NCI-H1436 (cell line): ENCODE measurements at regions not wholly inside any gene's neighbourhood (a gene's known extent, or its start where the extent isn't known, plus 50 kb on each side); places are given as distances from the start of the nearest gene placed in this dataset.

Experiments
- DNase-seq: peaks from one replicate; lab custom pipeline; 2025; lab: John Stamatoyannopoulos, UW

DNA sequence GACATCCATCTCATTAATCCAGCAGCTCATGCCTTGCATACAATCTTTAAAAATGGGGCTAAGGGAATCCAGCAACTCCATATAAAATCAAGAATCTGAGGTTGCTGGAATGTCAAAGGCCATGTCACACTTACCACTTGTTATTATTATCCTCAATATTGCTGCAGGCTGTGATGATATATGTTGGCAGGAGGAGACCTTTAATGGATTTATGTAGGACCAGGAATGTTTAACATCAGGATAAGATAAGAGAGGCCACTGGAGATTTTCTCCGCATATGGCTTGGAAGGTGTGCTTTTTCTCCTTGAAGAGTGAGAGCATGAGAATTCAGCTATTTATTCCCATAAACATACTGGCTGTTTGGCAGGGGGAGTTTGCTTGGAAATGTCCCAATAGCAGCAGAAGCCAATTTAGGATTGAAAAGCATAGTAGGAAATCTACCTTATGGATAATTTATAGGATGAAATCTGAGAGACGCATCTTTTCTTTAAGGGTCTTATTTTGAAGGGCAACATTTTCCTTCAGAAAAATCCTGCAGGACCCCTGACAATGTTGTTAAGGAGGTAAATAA, 481.4 kb downstream of the AGTPBP1 start:
- no peak for DNase-seq

DNA sequence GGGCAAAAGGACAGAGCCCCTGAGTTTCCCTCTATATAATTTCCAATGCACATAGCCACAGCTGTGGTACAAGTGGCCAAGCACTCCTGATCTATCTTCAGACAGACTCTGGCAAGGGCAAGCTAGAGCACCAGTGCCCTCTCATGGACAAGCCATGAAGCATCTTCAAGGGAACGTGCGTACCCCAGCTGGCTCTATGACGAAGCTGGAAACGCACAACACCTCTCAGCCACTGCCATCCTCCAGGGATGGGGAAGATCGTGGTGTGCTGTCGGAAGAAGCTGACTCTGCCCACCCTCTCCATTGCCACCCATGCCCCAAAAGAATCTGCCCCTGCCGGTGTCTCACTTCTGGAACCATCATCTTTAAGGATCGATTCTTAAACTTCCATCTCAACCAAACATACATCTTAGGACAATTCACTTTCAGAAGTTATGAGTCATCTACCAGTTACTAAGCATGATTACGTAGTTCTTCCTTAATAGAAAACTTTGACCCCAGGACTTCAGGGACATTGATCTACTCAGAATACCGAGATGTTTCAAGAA, 482.9 kb downstream of the AGTPBP1 start:
- DNase-seq: peak; percentile 1

DNA sequence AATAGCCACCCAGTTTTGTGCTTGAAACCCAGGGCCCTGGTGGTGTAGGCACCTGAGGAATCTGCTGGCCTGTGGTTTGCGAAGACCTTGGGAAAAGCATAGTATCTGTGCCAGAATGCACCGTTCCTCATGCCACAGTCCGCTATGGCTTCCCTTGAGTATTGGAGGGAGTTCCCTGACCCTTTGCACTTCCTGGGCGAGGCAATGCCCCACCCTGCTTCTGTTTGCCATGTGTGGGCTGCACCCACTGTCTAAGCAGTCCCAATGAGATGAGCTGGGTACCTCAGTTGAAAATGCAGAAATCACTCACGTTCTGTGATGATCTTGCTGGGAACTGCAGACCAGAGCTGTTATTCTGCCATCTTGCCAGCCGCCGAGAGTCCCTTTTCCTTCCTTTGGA, 483.5 kb downstream of the AGTPBP1 start:
- DNase-seq: no peak

DNA sequence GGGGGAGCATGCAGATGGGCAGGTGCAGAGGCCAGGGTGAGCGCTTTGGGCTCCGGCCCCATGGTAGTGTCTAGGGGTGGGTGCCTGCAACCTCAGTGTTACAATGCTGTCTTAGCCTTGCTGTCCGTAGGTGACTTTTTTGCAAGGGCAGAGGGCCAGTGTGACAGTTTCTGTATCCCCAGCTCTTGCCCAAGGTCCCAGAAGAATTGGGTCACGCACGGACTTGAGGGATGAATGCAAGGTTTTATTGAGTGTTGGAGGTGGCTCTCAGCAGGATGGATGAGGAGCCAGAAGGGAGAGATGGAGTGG, 492.5 kb downstream of the AGTPBP1 start:
- DNase-seq: no peak

DNA sequence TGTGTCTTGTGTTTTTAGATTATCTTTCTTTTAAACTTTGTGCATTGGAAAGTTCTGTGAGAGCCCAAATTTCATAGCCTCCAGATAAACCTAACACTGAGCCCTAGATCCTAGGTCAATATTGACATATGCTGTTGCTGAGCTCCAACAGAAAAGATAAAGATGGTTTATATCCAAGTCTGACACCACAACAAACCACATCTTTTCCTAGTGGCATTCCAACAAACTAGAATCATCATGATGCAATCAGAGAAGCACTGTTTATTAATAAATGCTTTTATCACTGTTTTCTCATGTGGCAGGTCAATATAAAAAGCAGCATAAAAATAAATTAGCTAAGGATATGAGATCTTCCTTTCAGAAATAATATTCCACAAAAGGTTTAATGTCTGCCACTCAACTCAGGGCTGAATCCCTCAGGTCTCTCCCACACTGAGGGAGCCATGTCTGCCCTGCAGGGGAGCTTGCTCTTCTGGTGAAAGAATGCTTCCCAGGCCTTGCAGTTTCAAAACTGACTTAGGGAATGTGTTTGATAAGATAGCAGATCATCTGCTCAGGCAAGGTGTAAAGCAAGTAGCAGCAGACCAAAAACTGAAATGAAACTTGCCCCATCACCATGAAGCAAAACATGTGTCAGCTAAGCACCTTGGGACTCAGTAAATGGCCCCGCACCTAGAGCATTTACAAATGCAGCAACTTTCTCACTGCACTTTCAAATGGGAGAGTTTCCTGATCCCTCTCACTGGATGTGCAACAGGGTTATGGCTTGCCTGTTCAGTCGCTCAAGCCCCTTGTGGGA, 493.0 kb downstream of the AGTPBP1 start:
- no peak for DNase-seq

GRCh38 chr9:85246541-85246940, 495.2 kb downstream of the AGTPBP1 start:
- no peak for DNase-seq

GRCh38 chr9:85244856-85245255, 496.9 kb downstream of the AGTPBP1 start:
- no peak for DNase-seq

- no peak for DNase-seq
These were observed 497.8 kb downstream of the AGTPBP1 start for GRCh38 chr9:85243977-85244376.

DNA sequence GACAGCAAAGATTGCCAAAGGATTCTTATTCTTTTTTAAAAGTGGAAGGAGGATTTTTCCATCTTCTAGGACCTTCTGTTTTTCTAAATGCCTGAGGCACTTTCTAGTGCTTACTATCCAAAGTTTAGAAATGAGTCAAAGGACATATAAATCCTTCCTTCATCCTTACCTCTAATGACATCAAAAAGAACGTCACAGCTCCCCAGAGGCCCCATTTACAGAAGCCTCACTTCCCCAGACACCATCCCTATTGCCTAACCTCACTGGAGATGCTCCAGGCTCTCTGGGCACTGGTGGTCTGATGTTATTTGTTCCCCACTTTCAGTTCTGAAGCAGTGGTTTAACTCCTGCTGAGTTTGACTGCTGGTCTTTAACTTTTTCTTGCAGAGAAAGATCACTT, 504.3 kb downstream of the AGTPBP1 start:
- no peak for DNase-seq

- no peak for DNase-seq
These were observed 511.7 kb downstream of the AGTPBP1 start for GRCh38 chr9:85230081-85230480.

GRCh38 chr9:85228111-85228855, 513.5 kb downstream of the AGTPBP1 start:
- DNase-seq: no peak

- DNase-seq: no peak
These were observed 516.6 kb downstream of the AGTPBP1 start for GRCh38 chr9:85225180-85225579.

GRCh38 chr9:85224729-85225128, 517.0 kb downstream of the AGTPBP1 start:
- no peak for DNase-seq

DNA sequence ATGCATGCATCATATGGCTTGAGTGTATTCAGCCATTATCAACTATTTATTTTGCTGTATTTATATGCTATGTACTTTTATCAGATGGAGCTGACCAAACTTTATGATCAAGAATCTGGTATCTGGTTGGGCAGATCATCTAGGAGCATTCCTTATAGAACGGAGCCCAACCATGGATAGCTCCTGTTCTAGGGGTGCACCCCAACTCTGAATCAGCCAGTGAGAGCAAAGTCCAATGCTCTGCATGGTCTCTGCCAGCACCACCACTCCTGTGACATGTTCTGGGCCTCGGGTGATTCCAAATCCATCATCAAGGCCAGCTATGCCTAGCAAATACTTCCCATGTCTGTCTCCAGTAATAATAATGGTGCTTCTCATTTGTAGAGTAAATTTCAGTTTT, 517.5 kb downstream of the AGTPBP1 start:
- DNase-seq: no peak

GRCh38 chr9:85223506-85224125, 518.1 kb downstream of the AGTPBP1 start:
- no peak for DNase-seq

GRCh38 chr9:85216601-85217000, 525.2 kb downstream of the AGTPBP1 start:
- no peak for DNase-seq

- DNase-seq: no peak
These were observed 525.8 kb downstream of the AGTPBP1 start for GRCh38 chr9:85215961-85216360.

GRCh38 chr9:85215416-85215815, 526.3 kb downstream of the AGTPBP1 start:
- no peak for DNase-seq

DNA sequence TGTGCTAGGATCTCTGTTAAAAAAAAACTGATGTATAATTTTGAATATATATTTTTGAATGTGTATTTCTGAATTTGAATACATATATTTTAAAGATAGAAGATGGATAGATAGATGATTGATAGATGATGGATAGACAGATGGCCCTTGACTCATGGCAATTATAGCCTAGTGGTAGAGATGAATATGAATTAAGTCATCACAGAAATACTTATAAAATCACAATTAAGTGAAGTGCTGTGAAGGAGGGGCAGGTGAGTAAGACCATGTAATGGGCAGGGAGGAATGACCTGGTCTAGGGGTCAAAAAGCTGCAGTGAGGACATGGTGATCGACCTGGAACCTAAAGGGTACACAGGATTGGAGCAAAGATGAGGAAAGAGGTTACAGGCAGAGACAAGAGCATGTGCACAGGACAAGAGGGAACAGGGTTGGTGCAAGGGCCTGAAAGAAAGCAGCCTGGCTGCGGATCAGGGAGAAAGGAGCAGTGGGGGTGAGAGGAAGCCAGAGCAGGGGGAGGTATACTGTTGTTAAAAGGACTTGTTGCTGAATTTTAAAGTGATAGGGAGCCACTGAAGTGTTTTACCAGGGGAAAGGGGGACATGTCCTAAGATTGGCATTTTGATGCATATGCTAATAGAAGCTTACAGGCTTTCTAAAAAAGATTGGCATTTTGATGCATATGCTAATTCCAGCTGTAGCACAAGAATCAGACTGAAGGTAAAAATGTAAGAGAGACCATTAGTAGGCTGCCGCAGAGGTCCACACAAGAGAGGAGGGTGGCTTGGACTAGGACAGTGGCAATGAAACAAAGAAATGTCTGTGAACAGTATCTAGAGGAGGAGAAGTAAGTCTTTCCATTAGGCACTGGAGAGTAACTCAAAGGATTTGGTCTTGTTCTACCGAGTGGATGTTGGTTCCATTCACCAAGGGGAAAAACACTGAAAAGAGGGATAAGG, 527.8 kb downstream of the AGTPBP1 start:
- DNase-seq: no peak

DNA sequence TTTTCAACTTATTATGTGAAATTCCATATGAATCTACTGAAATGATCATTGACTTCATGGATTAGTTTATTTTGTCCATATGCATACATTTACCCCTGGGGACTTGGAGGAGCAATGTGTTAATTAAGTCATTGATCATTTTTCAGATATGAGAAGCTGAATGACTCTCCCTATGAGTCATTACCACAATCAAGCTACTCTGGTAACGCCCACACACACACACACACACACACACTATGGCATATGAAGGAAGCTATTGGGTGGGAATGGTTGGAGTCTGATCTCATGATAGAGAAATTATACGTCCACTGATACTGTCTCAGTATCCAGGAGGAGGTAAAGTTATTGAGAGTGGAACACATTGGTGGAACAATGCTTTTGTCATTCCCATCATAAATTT, 528.9 kb downstream of the AGTPBP1 start:
- DNase-seq: no peak

GRCh38 chr9:85212209-85212608, 529.5 kb downstream of the AGTPBP1 start:
- DNase-seq: no peak
